ENCODE measurements at regions not wholly inside any gene's neighbourhood (a gene's known extent, or its start where the extent isn't known, plus 50 kb on each side); places are given as distances from the start of the nearest gene placed in this dataset.
"Not testable (repeated sequence)": the region's sequence is repeated elsewhere in the genome, so short reads cannot be mapped to it uniquely, and the experiment has no call there.

- peak in 2 of 3 donors; percentile 19 to 21 for DNase-seq
These were observed 570.4 kb upstream of the GJE1 start for GRCh38 chr6:141562186-141562811.

- DNase-seq = no peak
These were observed 571.6 kb upstream of the GJE1 start for GRCh38 chr6:141561154-141561553.

- no peak for DNase-seq
These were observed 580.3 kb upstream of the GJE1 start for GRCh38 chr6:141552463-141552862.

- no peak for DNase-seq
These were observed 580.7 kb upstream of the GJE1 start for GRCh38 chr6:141552031-141552430.

DNA sequence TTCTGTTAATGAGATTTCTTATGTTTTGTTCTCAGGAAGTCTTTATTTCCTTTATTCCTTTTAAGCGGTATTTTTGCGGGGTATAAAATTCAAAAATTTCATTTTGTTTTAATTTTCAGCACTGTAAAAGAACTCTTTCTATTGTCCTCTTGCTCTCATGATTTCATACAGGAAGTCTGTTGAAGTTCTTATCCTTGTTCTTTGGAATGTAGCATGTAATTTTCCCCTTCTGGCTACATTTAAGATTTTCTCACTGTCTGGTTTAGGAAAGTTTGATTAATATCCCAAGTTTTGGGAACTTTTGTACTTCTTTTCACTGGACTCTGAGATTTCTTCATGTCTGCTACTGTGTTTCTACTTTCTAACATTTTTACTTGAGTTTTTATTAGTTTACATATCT lies 581.4 kb upstream of the GJE1 start:
- DNase-seq = no peak

- DNase-seq = no peak
These were observed 582.3 kb upstream of the GJE1 start for GRCh38 chr6:141550471-141550870.

DNA sequence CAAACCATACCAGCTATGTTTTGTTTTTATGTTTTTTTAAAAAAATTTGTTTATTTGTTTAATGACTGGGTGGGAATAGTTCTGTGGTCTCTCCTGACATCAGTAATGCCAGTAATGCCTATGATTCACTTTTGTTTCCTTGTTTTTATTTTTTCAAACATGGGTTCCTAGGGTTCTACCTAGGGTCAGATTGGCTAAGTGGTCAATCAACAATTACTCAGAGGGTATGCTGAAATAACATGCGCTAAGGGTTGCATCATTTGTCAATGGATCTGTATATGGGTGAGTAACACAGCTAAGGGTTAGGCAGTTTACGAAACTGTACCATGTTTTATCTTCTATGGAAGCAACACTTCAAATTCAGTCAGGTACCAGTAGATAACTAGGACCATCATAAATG lies 583.8 kb upstream of the GJE1 start:
- DNase-seq = peak in 1 of 3 donors; percentile 1

DNA sequence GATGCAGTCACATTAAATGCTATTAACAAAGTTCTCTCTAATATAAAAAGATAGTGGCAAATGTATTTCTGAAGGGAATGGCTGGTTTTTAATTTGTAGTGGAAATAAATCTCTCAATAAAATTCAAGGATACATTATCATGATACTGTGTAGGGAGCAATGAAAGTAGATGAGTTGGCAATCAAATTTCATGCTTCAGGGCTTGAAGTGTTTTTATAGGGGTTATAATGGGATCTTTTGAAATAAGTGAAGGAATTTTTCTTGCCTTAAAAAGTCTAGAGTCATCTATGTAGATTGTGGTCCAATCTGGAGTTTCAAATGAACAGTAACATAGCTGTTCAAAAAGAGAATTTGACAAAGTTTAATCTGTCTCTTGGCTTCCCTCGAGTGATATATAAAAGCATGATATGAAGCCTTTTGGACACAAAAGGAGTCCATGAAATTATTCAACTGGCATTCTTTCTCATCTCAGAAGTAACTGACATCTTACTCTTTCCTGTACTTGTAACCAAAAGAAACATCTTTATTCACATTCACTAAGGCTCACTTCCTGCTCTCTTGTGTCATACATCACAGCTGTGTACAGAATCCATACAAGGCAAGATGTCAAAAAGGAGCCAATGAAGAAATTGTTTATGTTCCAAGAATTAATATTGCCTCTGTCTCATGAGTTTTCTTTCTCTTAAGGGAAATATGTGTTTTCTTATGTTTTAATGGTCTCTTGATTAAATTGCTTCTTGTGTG lies 591.0 kb upstream of the GJE1 start:
- DNase-seq = no peak

DNA sequence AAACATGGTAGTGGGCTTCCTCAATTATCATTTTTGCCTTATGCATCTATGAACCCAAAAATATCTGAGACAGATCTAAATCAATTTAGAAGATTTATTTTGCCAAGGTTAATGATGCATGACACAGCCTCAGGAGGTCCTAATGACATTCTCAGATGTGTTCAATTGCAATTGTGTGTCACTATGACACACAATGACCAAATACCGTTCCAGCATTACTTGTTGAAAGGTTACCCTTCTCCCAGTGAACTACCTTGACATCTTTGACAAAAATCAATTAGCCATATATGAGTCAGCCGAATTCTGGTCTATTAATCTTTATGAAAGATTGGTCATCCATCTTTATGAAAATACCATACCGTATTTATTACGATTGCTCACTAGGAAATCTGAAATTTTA lies 592.5 kb upstream of the GJE1 start:
- DNase-seq = no peak

DNA sequence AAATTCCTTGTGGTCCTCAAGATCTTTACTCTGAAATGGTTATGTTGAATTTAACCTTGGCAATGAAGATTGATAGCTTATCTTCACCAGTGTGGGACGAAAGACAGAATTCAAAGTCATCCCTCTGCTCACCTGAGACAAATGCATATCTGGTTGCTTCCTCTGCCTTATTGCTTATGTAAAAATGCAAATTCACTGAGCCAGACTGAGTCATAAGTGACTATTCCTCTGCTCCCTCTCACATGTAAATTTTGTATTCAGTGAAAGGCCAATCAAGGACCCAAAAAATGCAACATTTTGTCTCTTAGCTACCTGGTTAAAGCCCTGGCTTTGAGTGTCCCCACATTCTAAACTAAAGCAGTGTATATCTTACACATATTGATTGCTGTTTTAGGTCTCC lies 593.1 kb upstream of the GJE1 start:
- DNase-seq = no peak

DNA sequence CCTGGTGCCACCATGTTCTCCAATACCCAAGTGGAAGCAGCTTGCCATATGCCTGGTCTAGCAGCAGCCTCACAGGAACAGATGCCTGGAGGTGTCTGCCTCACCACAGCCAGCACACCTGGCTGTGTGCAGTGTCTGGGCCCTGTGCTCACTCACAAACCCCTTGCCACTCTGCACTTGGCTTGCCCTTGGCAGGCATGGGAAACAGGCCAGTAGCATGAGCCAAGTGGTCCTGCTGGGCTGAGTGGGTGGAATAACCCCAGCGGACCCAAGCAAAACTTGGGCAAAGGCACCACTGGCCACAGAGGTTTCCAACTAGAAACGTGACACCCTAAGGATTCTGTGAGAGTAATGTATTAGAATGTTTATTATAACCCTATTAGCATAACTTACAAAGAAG lies 600.5 kb upstream of the GJE1 start:
- DNase-seq = no peak

DNA sequence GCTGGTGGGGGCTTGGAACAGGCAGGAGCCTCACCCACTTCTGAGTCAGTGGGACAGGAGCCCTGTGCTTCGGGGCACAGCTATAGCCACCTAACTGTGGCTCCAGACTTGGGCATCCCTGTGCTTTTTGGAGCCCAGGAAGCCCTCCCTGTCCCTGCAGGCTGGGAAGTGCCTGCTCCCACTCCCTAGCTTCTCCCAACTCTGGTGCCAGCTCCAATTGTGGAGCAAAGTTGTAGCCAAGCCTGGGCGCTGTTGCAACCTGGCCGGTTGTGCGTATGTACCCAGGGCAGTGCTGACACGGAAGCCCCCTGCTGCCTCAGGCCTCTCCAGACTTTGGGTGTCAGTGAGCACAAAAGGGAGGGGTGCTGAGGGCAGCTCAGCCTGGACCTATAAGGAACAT lies 601.7 kb upstream of the GJE1 start:
- DNase-seq = no peak

GRCh38 chr6:141528596-141528995 lies 604.1 kb upstream of the GJE1 start:
- no peak for DNase-seq

DNA sequence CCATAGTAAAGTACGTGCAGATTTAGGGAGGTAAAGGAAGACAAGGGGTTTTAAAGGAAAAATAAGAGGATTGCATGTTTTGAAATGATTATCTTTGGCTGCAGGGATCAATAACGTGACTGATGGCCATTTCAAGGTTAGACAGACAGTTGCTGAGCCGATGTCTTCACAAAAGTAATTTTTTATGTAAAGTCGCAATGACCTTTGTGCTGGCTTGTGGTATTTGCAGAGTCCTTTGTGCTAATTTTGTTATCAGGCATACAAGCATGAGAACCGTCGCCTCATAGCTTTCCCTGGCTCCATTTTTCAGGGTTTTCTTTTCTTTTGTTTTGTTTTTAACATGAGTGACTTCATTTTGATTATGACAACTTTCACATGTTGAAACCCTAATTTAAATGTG lies 605.7 kb upstream of the GJE1 start:
- DNase-seq = no peak

DNA sequence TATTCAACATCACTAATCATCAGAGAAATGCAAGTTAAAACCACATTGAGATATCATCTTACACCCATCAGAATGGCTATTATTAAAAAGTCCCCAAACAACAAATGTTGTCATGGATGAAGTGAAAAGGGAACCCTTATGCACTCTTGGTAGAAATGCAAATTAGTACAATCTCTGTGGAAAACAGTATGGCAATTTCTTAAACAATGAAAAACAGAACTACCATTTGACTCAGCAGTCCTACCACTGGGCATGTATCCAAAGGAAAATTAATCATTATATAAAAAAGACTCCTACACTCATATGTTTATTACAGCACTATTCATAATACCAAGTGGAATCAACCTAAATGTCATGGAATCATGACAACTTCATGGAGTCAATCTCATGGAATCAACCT lies 611.3 kb upstream of the GJE1 start:
- DNase-seq = peak in 1 of 3 donors; percentile 3

DNA sequence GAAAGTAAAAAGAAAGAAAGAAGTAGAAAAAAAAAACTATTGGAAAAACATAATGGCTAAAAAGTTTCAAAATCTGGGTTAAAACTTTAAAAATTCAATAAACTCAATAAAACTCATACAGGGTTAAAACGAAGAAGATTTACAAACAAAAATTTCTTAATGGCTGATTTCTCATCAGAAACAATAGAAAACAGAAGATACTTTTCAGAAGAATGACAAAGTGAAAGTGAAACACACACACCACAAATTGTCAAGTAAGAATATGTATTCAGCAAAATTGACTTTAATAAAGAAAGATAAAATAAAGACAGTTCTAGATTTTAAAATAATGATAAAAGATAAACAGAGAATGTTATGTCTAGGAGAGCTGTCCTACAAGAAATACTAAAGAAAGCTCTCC lies 618.9 kb upstream of the GJE1 start:
- peak in 1 of 3 donors; percentile 3 for DNase-seq

GRCh38 chr6:141510803-141511202 lies 621.9 kb upstream of the GJE1 start:
- no peak for DNase-seq

DNA sequence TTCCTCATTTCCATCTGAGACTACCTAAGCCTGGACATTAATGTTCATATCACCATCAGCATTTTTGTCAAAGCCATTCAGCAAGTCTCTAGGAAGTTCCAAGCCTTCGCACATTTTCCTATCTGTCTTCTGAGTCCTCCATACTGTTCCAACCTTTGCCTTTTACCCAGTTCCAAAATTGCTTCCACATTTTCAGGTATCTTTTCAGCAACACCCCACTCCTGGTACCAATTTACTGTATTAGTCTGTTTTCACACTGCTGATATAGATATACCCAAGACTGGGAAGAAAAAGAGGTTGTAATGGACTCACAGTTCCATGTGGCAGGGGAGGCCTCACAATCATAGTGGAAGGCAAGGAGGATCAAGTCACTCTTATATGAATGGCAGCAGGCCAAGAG lies 626.7 kb upstream of the GJE1 start:
- not testable (repeated sequence) for DNase-seq

GRCh38 chr6:141504318-141504717 lies 628.4 kb upstream of the GJE1 start:
- not testable (repeated sequence) for DNase-seq

- DNase-seq = no peak
These were observed 631.1 kb upstream of the GJE1 start for GRCh38 chr6:141501616-141502015.

DNA sequence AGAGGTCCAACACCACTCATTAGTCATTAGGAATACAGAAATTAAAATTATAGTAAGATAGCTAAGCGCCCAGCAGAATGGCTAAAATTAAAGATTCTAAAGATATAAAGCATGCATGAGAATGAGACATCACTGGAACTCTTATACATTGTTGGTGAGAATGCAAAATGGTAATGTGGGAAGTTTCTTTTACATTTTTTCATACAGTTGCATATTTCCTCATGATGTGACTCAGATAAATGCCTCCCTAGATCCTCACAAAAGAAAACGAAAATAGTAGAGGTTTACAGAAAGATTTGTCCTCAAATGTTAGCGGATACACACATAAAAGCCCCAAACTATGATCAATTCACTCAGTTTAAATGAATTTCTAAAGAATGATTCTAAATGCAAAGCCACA lies 633.7 kb upstream of the GJE1 start:
- no peak for DNase-seq

GRCh38 chr6:141492521-141493284 lies 640.0 kb upstream of the GJE1 start:
- DNase-seq = no peak

GRCh38 chr6:141491684-141492083 lies 641.0 kb upstream of the GJE1 start:
- no peak for DNase-seq

- no peak for DNase-seq
These were observed 641.7 kb upstream of the GJE1 start for GRCh38 chr6:141490982-141491381.

Data from suppressor macrophage treated with lipopolysaccharide for 1 hour (primary cell).